RPMI8226 (cell line): ENCODE measurements at regions not wholly inside any gene's neighbourhood (a gene's known extent, or its start where the extent isn't known, plus 50 kb on each side); places are given as distances from the start of the nearest gene placed in this dataset.

Source experiments
- DNase-seq: peaks from one replicate; pipeline ENCODE4 v3.0.0-alpha.2; 2015

DNA sequence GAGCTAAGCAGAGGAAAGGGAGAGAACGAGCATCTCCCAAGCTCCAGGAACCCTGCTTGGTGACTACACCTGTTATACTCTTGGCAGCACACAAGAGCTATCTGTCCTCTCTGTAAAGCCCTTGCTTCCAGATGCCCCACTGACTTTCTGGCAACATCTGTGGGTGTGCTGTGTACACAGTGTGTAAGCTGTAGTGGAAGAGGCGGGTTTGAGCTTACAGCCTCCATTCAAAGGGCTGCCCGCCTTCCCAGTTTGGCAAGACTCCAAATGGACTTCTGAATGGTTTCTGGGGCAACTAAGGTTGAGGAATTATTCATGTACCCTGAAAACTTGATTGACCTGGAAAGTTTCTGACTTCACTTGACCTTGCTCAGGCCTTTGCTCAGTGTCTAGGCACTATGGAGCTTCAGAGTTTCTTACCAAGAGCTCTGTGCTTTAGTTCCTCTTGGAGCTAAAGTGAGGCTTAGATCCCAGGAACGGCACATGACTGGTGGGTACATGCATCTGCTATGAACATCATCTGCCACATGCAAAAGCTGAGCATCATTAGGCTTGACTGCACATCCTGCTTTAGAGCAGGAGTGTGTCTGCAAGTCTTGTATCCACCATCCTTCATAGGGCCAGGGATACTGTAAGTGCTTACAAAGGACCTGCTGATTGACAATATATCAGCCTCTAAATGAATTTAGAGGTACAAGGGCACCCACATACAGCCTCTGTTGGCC, 290.9 kb upstream of the SIX2 start:
- DNase-seq: no peak

DNA sequence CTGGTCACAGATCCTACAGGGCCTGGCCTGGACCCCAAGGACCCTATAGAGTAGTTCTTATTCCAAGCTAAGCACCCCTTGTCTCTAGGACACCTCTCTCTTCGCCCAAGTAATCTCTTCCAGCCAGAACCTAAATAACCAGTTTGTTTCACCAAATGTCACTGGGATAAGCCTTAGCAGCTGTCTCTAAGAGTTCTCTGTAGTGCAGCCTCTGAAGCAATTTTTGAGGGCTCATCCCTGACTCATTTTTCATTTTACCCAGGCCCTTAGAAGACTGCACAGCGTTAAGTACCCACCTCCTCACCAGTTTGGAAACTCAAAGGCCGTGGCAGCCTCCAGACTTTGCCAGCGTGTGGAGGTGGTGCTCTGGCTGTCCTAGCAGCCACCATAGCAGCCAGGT, 290.1 kb upstream of the SIX2 start:
- DNase-seq: no peak

DNA sequence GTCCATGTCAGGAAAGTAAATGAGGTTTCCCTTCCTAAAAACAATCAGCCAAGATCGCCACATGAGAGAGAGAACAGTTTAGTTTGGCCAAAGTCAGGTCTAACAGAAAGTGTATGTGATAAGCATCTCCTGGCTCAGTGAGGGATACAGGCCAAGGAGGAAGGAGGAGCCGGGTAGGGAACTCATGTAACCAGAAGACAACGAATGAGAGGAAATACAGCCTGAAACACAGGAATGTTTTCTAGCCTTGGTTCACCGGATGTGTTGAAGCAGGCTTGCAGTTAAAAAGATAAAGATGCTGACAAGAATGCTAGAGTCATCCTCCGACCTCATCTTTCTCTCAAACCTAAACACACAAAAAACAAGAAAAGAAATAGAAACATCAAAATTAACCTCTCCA, 283.9 kb upstream of the SIX2 start:
- no peak for DNase-seq

DNA sequence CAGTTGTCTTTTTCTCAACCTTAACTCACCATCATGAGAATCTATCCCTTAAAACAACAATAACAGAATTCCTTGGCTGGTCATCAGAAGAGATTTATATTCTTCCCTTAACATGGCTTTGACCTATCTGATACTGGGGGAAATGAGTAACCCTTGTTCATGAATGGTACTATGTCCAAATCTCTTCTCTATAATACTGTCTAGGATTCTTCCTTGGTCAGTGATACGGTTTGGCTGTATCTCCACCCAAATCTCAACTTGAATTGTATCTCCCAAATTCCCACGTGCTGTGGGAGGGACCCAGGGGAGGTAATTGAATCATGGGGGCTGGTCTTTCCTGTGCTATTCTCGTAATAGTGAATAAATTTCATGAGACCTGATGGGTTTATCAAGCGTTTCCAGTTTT, 282.0 kb upstream of the SIX2 start:
- no peak for DNase-seq

DNA sequence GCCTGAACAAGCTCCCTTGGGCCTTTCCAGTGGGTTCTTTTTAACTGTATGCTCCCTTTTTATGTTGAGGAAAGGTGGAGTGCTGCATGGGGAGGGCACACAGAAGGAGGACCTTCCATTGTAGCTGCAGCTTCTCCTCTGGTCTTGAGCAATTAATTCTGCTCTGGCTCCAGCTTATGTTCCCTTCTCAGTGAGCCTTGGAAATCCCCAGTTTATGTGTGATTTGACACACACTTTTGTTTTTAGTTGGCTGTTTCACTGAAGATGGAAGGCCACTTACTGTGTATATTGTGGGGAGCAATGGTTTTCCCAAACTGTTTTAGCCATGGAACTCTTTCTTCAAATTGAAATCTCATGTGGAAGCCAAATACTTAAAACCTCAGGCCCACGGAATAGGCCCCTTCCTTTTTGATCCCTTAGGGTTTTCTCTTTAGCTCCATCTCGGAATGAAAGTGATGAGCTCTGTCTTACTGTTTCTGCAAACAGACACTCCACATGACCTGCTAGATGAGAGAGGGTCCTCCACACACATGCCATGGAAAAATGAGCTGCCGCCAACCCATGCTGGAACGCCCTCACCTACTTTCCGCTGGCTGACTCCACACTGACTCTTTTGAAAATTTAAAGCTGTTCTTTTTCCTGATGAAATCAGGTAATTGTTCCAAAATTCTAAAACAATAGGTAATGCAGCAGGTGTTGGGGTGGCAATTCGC, 280.9 kb upstream of the SIX2 start:
- no peak for DNase-seq

DNA sequence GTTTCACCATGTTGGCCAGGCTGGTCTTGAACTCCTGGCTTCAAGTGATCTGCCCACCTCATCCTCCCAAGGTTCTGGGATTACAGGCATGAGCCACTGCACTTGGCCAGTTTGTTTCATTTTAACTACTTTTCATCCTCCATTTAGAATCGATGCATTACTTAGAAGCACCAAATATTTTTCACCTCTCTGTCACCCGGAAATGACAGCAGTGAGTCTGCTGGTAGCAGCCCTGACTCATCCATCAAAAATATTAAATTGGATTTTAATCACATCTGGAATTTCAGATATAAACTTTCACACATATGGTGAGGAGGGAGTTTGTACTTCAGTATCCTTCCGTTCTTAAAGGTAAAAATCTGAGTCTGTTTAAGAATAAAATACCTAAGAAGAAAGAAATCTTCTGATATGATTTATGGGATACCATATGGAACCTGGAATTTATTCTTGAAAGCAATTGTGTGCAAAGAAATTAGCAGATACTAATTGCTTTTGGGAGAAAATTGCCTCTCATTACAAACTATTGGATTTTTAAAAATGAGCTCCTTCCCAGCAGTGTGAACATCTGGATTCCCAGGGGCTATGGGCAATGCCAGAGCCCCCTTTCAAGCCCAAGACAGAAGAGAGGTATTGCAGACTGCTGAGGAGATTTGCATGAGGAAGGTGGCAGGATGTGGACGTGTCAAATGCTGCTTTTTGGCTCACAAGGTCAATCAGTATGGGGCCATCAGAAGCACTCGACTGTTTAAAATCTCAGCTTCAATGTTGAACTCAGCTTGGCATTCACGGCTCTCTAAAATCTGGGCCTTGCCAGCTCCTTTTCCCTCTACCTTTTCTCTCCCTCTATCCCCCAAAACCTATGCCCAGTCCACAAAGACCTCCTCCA, 279.5 kb upstream of the SIX2 start:
- no peak for DNase-seq

DNA sequence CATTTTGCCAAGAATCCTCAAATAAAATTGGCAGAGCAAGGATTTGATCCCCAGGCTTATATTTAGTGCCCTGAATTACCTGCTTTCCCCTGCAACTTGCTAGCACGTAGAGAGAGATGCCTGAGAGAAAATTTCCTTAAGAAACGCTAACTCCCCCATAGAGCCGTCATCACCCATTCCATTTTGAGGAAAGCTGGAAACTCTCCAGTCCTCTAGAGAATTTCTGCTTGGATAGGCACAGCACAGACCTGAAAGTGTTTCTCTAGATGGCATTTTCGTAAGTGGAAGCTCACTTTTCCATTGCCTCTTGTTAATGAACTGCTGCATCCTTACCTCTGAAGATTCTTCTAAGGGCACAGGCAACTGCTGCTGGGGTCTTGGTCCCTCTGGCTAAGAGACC, 277.8 kb upstream of the SIX2 start:
- no peak for DNase-seq

DNA sequence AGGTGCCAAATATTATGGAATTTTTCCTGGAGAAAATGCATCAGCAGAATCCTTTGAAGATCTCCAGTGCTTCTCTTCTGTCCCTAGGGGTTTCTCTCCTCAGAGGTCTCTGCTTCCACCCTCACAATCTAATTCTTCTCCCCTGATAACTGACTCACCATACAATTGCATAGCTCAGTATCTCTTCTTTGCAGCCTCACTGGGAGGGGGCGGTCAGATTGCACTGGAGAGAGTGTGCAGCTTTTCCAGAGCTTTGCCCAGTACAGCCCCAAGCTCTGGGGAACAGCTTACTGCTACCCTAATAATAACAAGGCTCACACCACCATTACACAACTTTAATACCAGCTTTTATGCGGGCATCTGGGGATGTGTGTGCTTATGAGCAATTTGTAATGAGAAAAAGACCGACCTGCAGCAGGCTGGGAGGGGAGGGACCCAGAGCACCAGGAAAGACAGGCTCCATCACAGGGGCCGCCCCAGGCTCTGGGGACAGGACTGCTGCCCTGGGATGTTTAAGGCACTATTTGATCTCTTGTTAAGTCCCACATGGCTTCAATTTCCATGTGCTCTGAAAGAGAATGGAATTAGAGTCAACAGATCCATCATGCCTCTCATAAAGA, 276.6 kb upstream of the SIX2 start:
- no peak for DNase-seq

DNA sequence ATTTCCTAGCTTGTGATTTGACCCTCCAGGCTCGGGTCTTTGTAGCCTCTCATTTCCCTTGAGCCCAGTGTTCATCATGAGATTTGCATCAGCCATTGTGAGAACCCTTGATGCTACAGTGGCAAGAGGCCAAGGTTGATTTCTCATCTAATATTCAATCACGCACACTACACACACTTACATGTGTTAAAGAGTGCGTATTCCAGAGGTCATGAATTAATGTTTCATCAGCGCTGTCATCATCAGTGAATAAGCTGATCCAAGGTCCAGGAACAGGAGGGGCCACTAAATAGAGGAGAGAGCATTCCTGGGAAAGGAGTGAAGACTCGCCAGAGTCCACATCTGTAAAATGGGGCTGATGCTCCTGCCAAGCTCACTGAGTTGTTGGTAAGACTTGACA, 276.1 kb upstream of the SIX2 start:
- DNase-seq: no peak

DNA sequence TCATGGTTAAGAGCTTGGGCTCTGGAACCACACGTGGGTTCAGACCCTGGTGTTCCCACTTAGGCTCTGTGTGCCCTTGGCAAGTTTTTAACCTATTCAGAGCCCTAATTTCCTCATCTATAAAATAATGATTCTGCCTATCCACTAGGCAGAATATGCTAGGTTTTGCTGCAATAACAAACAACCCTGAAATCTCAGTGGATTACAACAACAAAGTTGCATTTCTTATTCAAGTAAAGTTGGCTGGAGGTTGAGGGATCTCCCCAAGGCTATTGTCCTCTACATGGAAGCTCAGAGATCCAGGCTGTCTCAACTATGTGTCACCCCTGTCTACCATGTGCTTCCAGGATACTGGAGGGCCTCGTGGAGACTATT, 275.4 kb upstream of the SIX2 start:
- no peak for DNase-seq

DNA sequence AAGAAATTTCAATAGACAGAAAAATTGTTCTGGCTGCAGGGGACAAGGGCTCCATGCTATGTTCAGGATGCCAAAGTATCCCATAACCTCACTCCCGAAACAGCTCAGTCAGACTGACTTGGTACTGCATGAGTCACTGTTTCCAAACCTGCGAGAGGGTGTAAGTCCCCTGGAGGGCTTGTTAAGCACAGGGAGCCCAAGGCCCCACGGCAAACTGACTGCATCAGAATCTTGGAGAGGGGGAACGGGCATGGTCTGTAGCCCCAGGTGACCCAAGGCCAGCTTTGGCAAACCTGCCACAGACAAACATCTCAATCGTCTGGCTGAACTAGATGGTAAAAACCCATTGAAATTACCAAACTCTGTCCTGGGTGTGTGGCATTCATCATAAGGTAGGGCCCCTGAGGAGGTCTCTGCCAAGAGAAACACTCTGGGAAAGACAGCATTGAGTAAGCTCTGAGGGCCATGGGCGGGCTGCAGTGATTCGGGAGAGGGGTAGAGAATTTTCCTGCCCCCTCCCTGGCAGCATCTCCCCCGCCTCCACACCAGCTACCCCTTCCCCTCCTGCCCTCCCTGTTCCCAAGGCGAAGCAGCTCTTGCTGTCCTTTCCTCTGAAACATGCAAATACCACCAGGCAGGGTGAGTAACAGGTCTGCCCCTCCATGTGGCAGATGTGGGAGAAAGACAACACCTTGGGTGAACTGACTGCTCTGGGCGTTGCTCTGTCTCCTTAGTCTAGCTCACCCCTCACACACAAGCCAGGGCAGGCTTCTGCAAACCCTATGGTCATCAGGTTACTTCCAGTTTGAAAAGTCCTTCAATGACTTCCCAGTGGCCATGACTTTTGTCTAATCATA, 274.7 kb upstream of the SIX2 start:
- no peak for DNase-seq

DNA sequence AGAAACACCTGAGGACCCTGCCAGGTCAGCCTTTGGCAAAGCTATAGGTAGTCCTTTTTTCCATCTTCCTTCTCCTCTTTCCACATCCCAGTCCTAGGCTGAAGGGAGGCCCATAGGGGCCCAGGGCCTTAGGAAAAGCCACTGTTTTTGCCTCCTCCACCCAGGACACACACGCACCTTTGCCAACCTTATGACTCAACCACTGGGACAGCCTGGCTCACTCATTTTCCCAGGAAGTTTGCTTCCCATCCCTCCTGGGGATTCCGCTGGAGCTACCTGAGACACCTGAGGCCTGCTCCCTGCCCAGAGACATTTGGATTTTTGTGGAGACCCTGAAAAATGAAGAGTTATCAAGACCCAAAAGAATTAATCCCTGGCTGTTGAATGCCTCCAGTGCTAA, 273.4 kb upstream of the SIX2 start:
- no peak for DNase-seq

DNA sequence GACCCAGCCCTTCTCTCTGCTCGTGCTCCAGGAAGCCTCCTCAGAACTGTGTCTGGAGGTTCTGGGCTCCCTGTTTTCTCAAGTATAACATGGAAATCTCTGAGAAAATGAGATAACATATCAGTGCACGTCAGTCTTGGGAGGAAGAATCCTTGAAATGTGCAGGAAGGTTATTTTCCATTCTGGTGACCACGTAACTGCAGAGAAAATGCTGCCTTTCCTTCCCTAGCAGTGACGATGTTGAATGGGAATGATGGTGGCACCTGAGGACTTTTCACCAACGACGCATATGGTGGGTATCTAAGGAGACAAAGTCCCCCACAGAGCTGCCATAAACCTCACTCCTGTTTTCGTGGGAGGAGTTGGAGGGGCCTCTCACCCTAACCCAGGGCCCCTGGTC, 272.1 kb upstream of the SIX2 start:
- DNase-seq: no peak

DNA sequence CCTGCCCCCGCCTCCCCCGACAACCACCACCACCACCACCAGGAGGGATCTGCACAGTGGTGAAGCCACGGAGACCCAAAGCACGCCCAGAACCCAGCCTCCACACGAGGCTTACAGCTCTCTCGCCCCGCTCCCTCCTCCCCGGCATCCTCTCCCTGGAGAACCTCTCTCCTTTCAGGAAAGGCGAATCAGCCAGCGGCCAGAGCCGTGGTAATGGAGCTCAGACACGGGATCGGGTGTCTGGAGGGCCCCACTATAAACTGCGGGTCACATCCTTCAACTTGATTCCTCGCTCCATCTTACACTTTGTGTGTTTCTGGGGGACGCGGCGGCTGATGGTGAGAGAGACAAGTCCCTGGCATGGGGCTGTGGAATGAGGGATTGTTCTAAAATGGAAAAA, 271.5 kb upstream of the SIX2 start:
- no peak for DNase-seq

DNA sequence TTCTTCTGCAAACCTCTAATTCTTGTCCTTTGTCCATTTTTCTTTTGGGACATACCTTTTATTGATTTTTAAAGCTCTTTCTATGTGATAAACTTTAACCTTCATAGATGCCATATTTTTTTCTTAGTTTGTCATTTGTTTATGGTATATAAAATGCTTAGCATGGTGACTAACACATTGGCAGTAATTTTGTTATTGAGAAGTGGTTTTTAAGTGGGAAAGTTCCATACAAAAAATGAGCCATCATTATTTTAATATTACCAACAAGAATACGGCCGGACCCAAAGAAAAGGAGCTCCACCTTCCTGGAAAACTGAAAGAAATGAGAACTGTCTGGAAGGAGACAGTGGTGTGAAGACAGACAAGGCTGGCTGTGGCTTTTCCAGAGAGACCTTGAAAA, 270.1 kb upstream of the SIX2 start:
- no peak for DNase-seq

DNA sequence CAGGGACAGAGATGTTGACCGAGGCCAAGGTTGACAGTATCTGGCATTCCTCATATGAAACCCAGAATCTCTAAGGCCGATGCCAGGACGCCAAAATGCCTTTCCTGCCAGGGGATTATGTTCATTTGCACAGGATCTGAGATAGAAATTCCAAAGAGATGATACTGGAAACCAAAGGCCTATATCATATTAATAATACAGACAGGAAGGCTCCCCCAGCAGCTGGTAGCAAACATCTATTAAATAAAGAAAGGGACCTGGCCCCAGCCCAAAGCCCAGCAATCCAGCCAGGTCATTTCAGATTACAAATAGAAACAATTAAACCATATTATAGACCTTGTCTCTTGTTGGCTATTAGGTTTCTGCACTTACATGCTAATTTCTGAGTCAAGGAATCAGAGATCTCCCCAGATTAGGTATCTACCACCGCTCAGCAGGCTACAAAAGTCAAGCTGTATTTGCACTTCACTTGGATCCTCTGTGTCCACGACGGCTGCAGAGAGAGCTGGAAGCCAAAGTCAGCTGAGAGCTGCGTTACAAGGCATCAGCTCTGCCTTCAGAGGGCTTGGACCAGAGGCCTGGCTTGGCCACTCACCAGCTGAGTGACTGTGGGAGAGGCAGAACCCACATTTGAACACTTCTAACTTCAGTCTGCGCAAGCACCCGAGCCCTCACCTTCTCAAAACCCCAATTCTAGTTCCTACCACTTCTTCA, 269.3 kb upstream of the SIX2 start:
- DNase-seq: no peak

DNA sequence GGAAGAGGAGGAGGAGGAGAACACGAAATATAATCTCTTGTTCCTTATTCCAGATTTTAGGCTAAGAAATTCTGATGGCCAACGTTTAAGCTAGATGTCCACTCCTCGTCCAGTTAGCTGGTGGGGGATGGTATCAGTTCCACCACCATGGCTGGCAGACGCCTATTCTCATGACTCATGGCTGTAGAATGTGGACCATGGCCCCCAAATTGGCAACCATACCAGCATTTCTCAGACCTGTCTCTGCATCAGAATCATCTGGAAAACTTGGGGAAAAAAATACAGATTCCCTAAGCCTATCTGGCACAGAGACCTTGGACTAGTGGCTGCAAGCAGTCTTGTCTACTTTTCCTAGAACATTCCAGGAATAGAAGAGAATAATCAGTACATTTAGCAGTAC, 267.7 kb upstream of the SIX2 start:
- no peak for DNase-seq

DNA sequence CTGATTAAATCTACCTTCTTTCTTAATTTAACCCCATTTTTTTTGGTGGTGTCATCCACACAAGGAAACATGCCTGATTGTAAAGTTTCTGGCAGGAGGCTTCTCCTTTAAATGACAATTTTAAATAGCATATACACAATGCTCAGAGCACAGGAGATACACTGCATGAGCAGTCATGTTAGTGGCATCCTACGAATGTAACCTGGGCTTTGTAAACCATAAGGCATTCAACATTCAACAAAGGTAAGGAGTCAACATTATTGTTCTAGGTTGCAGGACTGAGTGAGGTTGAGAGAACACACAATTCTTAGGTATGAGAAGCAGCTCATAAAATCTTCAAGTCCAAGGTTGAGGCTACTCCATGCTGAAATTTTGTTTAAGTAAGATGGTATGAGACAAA, 266.6 kb upstream of the SIX2 start:
- no peak for DNase-seq

DNA sequence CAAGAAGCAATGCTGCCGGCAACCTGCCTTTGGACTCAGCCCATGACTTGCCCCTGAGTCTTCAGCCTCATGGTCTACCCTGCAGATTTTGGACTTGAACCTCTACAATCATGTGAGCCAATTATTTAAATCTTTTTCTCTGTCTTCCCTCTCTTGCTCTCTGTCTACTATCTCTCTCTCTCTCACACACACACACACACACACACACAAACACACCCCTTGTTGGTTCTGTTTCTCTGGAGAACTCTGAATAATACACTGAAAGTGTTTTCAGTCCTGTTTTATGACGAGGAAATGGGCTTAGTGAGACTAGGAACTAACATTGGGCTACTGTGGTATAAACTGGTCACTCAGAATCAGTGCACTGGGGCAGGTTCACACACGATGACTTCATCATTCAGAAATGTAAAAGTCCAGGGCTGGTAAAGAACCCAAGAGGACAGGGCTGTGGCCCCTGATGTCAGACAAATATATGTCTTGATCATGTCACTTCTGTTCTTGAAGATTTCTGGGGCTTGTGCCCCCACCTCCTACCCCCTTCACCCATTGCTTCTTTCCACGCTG, 266.1 kb upstream of the SIX2 start:
- DNase-seq: no peak

DNA sequence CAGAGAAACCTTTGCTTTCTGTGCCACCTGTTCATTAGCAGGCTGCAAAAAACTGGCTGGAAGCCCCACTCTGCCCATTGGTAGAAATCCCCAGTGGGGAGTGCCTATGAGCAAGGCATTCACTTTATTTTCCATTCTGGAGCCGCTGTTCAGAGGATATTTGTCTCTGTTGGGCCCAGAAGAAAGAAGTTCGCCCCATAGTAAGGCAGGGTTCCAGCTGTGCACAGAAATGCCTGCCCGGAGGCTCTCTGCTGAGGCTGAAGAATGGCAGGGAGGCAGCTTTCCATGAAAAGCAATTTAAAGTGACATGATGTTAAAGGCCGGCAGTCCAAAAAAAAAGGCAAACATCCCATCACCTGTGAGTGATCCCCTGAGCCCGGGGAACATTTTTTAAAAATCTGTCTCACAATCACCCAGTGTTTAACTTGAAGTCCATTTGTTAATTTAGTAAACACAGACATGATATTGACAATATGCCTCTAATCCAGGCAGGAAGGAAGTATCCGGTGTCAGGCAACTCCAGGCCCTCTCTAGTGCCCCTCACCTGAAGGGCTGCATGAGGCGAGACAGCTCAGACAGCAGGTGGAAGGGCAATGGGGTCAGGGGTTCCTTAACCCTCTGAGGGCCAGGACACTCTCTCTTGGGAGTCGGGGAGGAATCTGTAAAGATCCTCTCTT, 265.1 kb upstream of the SIX2 start:
- DNase-seq: no peak
